Stimulated activated CD4-positive, alpha-beta T cell treated with anti-CD3 and anti-CD28 coated beads, TNF-alpha, amount 100 ng/mL, for 48 hours (primary cell): ENCODE measurements at regions not wholly inside any gene's neighbourhood (a gene's known extent, or its start where the extent isn't known, plus 50 kb on each side); places are given as distances from the start of the nearest gene placed in this dataset.

ENCODE experiments used
- DNase-seq, 3 donors: peaks; one replicate each; pipeline ENCODE4 v3.0.0-alpha.2; 2020; ENCODE audit warnings: low read depth in 3 of 3

DNA sequence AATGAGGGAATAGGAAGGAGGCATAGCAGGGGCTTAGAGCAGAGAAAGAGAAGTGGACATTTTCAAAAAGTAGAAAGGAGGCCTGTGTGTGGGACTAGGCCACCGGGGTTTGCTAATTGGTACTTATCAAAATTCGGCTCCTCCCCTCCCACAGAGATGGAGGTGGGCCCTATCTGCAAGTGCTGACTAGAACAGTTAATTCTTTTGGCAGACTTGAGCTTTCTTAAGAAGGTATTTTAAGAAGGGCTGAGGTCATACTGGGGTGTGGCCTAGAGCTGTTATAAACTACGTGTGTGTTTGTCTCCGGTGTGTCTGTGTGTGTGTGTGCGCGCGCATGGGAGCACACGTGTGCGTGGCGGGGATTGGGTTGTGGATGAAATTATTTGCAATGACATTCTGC lies 1086.5 kb downstream of the EFNA5 start:
- DNase-seq, result no peak

DNA sequence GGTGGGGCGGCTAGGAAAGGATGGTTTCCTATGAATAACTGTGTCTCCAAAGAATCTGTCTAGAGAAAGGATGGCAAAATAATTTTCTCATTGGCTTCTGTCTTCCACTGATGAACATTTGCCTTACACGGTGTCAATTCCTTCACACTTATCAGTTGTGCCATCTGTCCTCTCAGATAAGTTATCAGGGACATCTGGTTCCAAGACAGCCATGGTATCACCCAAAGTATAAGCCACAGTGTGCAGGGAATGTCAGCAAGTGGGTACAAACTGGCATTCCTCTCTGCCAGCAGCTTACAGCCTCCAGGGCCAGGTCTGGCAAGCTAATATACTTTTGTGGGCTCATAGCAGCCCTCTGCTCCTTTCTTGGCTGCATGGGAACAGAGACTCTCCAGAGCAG lies 1092.0 kb downstream of the EFNA5 start:
- DNase-seq, result no peak

DNA sequence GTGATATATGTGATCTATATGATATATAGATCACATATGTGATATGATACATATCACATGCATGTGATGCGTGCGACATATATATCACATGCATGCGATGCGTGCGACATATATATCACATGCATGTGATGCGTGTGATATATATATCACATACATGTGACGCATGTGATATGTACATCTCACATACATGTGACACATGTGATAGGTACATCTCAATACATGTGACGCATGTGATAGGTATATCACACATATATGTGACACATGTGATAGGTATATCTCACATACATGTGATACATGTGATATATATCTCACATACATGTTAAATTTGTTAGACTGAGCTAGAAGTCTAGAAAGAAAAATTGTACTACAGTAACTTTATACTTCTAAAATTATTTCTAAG lies 1095.9 kb downstream of the EFNA5 start:
- no peak for DNase-seq

DNA sequence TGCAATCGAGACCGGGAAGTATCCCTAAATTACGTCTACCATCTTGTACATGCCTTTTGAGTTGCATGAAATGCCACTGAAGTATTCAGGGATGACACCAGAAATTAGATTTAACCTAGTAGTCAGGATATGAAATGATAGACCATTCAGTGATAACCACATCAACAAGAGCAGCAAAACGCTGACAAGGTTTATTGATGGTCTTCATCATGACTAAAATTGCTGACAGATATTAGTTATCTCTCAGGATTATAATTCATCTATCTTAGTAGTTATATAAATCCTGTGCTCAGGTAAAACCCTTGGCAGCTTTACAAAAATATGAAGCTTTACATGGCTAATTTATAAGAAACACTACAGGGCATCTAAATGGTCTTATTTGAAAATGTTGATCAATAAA lies 1104.7 kb downstream of the EFNA5 start:
- no peak for DNase-seq

DNA sequence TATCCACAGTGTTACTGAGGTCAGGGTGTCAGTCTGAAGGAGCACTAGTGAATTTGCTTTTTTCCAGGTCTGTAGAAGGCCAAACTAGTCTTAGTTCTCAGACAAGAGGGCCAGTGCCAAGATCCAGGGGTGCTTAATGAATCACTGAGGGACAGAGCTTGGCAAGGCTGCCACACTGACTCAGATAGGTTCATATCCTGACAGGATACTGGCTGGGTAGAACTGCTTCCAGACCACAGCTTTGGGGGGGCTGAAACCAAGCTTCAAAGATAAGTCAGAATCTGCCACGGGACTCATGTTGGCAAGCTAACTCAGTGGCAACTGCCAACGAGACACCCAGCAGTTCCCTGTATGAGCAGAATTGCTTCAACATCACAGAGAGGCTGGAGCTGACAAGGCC lies 1125.4 kb downstream of the EFNA5 start:
- no peak for DNase-seq

DNA sequence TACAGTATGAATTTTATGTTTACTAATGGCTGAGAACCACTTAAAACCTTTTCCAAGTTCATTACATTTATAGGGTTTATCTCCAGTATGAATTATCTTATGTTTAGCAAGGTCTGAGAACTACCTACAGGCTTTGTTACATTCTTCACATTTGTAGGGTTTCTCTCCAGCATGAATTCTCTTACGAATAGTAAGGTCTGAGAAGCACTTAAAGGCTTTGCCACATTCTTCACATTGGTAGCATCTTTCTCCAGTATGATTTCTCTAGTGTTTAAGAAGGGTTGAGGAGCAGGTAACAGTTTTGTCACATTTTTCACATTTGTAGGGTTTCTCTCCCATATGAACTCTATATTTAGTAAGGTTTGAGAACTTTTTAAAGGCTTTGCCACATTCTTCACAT lies 1127.4 kb downstream of the EFNA5 start:
- no peak for DNase-seq

DNA sequence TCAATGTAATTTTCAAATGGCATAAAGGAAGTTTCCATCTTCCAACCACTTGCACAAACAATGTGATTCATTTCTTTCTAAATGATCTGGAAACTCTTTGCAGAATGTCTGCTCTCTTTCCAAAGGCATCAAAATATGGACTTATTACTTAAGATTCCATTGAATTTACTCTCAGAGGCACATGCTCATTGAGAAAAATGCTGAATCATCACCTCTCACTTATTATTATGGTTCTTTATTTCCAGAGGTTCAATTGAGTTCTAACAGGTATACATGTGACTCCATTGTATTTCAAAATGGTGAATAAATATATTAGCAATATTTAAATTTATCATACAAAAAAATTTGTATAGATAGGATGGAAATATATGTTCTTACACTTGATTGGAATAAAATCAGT lies 1140.6 kb downstream of the EFNA5 start:
- no peak for DNase-seq

DNA sequence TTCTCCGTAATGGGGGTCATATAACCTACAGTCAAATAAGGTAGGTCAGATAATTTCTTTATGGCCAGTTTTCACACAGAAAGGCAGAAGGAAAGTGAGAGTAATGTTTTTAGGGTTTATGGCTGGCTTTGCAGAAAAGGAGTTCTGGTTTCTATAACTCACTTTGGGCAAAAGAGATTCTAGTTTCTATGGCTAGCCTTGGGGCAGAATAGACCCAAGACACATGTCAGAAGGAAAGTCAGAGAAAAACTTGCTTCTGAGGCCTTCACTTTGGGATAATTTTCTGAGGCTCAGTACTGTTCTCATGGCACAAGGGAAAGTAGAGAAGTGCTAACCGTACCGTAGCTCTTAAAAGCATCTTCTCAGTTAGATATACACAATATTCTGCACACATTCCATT lies 1145.3 kb downstream of the EFNA5 start:
- no peak for DNase-seq

DNA sequence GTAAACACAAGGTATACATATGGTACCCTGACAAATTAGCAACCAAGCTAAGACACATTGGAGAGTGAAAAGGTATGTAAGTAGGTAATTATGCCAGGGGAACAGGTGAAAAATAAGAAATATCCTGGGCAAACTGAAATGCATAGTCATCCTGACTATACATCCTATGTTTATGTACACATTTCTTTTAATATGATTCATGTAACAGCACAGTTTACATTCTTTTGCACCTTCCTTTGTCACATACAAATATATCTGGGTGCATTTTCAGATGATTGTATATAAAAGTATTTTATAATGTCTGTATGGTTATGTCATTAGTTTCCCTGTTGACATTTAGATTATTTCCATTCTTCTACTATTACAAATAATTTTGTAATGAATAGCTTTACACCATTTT lies 1146.9 kb downstream of the EFNA5 start:
- no peak for DNase-seq

DNA sequence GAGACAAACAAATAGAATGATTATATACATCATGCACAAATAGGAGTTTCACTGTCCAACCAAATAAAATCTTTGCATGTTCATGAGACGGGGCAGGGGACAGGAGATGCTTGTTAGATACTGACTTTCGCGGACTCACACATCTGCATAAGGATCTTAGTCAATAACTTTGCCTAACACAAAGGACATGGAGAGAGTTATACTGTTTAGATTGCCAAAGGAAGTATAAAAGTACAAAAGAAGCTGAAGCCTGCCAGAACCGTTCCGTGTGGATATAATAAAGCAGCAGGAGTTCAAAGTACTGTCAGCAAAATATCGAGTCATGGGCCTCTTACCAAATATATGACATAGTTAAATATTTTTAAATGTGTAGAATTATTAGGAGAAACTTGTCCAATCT lies 1148.4 kb downstream of the EFNA5 start:
- no peak for DNase-seq

DNA sequence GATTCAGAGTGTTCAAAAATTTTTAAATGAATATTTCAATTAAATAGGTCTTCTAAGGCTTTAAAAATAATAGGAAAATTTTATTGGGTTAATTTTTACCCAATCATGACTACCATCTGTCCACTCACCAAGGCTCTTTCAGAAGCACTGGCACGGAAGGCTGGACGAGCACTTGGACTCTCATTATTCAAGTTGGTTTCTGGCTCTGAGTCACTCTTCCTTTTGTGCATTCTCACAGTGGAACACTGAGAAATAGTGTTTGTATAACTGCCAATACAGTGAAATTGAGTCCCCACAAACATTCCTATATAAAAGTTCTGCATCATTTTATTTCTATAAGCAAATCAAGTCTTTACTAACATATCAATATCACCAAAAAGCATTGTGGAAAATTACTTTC lies 1149.0 kb downstream of the EFNA5 start:
- no peak for DNase-seq

DNA sequence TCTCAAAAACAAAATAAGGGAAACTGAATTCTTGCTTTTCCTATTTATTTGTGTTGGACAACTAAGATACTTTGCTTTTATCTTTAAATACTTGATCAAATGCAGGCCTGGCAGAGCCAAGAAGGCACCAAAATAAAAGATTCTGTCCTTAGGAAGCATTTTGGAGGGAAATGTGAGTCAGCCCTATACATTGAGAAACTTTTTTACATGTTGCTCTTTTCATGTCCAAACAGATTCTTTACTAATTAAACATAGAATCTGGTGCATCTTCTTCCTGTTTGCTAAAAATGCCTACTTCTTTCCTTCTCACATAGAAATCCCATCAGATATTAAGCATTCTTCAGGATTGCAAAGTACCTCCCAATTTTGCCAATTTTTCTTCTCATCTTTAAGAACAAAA lies 1160.4 kb downstream of the EFNA5 start:
- DNase-seq, result no peak

DNA sequence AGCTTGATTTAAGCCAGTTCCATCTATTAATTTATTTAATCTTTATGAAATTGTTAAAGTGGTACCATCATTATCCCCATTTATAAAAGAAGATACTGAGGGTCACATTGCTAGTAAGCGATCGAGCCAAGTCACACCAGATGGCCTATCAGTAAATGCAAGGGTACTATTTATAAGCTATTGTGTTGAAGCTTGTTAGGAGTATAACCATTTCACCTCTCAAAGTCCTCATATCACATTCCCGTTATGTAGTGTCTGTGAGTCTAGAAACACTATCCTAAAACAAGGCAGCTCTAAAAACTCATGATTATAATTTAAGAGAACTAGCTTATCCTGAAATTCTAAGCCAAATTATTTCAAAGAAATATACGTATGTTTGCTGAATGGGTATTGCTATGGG lies 1161.8 kb downstream of the EFNA5 start:
- DNase-seq, result no peak

DNA sequence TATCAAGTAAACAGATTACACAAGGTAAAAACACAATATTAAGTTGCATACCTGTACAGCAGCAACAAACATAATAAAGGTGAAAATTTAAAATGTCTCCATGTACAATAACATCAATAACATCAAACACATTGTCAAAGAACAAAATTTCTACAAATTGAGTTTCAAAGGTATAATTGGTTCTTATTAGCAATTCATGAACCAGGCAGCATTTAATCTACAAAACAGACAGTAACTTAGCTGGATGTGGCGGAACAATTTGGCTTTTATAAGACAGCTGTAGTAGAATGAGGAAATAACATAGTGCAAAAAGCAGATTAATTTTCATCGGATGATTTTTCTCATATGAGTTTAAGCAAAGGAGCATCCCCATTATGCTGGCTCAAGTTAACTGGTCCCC lies 1176.8 kb downstream of the EFNA5 start:
- DNase-seq, result no peak

DNA sequence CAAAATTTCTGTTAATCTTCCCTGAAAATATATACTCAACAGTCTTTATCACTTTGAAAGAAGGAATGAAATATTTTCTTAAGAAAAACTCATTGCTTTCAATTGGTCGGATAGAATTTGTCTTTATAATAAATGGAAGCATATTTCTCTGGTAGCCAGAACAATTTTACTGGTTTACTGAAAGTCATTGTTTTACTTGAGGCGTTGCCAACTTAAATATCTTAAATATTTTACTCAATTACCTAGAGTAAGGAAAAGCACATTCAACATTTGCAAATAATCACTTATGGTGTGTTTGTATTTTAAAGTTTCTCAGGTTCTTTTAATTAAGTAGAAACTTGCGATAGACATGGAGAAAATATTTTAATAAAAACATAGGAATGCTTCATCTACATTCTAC lies 1181.7 kb downstream of the EFNA5 start:
- DNase-seq, result no peak

DNA sequence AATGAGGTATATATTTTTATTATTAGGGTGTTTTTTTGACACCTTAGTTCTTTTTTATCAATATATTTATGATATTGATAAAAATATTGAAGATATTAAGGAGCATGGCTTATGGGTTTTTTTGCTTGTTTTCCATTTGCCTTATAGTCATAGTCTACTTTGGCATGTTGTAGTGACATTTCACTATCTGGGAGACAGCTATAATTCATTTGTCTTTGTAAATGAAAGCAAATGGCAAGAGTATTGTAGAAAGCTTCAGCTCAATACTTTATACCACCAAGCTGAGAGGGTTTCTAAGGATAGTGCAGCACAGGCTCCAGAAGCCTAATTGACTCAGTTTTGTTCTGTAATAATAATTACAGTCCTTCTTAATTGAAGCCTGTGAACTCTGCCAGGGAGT lies 1182.3 kb downstream of the EFNA5 start:
- DNase-seq, result no peak

DNA sequence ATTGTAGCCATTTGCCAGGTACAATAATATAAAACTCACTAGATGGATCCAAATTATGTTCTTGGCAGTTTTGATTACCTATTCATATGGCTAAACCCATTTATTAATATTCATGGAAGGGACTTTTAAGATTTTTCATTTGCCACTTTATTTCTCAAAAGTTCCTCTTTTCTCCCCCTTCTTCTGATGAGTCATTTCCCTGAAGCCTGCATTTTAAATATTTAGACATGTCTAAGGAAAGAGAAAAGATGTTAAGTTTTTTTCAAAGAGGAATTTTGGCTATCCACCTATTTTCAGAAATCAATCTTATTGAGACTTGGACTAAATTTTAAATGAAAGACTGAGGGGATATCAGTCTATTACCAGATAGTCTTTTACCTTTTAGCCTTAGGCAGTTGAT lies 1189.4 kb downstream of the EFNA5 start:
- DNase-seq, result no peak

DNA sequence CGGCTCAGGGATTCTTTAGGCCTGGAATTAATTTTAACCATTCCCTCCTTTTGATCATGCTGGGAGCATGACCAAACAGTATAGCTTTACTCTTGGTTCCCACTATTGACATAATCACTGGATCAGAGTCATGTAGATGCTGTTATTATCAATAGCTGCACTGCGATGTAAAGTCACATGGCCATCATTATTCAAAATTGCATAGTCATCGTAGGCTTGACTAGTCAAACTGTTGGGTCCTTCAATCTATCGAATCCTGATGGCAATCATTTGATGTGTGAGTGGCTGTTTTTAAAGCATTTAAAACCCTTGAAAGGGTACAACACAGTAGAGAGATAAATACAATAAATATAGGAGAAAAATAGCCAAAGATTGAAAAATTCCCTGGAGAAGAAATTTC lies 1194.1 kb downstream of the EFNA5 start:
- no peak for DNase-seq

DNA sequence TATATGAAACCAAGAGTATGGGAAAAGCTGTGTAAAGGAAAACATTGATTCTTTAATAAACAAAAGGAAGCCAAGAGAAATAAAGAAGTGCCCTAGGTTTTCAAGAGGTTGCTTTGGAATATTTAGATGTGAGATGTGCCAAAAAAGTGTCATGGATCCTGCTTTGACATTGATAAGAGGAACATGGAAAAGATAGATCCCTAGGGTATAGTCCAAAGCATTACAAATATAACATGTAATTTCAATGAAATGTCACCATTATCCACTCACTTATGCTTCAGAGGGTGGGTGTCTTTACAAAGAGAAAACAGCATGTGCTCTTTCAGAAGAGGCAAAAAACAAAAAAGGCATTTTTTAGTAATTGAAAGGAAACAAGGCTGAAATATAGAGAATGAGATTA lies 1196.7 kb downstream of the EFNA5 start:
- DNase-seq, result no peak

DNA sequence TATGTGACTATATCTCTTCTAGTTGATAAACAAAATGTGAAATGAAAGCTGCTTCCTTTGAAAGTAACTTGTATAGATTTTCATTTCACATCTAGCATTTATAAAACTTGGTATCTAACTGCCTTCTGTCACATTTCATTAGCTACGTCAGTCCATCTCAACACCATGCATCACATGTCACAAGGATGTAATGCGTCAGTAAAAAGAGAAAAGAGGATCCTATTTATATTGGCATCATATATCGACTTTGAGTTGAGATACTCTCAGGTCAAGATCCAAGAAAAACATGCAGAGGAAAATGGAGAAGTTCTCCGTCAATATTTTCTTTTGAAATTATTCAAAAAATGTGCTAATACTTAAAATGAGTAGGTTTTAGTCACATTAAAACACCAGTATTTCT lies 1211.2 kb downstream of the EFNA5 start:
- DNase-seq, result no peak

DNA sequence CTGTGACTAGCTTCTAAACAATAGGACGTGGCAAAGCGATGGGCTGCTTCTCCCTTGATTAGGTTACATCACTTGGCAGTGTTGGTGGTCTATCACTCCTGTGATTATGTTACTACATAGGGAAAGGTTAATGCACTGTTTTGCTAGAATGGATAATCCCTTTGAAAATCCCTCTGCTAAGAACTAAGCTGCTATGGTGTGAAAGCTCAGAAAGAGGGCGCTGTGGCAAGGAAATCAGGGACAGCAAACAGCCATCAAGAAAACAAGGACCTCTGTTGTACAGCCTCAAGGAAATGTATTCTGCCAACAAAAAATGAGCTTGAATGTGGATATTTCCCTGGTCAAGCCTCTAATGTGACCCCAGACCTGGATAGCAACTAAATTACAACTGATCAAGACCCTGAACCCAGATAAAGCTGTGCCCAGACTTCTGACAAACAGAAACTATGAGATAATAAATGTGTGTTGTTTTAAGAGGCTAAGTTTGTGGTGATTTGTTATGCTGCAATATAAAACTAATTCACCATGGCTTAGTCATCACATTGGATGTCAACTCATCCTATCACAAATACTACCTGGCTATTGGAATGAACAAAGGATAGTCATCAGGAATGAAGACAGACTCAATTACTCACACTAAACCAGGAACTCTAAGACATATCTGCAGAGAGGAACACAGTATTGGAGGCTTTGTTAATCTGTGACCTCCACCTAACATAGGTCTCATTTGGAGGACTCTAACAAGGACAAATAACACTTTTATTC lies 1215.9 kb downstream of the EFNA5 start:
- no peak for DNase-seq

DNA sequence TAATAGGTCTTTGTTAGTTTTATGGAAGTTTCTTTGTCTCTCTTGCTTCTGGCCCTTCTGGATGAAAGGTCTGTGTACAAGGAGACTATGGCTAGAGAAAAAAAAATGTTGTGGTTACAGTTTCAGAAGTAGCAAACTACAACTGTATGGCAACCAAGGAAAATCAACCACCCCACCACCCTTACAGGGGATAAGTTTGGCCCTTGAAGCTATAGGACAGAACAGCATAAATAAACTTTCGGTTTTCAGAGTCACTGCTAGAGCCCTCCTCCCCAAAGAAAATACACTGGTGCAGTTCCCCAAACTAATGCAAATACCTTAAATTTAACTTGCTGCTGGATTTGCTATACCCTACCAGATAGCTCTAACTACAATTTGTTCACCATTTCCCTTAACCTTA lies 1216.7 kb downstream of the EFNA5 start:
- DNase-seq, result no peak

DNA sequence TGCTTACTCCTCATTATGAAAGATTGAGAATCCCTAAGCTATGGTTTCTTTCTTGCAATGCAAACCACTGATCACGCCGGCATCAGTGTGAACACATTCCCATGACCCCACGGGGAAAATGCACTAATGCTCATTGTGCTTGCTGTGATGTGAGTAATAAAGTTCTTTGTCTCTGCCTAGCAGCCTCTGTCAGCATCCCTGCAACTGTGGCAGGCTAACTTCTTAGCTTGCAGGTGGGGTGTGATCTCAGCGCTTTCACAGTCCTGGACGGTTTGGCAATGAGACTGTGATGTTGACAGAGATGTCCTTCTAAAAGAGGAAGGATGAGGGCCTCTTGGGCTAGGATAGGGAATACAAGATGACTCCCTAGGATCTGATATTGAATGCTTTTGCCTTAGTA lies 1218.7 kb downstream of the EFNA5 start:
- no peak for DNase-seq

DNA sequence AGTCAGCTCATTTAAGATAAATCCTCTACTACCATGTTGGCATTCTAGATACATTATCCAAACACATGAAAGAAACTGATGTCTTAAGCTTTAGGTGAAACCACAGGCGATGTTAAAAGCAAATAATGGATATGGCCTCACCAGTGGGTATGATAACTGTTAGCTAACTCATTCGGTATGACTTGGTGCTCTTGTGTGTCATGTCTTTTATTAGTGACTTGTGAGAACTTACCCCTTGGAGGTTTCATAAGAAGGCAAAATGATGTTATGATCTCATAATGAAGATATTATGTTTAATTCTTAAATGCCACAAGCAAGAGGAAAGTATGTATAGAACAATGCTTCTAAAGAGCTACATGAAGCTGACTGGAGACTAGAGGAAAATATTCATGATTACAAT lies 1227.0 kb downstream of the EFNA5 start:
- no peak for DNase-seq
